ENCODE measurements at regions not wholly inside any gene's neighbourhood (a gene's known extent, or its start where the extent isn't known, plus 50 kb on each side); places are given as distances from the start of the nearest gene placed in this dataset.

- Histone ChIP-seq H3K9me2 (replicated peaks; ENCODE audit: control insufficient read depth, low read length) (no peaks in the 10 kb centered on the region), H3K4me2 (ENCODE audit: low read length) (no peak overlapping the region)
- no peak for TF ChIP-seq CTCF (IDR thresholded peaks at IDR 0.05; ENCODE audit: low read depth, low read length, poor library complexity, severe bottlenecking)
- no peak for TF ChIP-seq EZH2phosphoT487 (IDR thresholded peaks at IDR 0.05; ENCODE audit: borderline replicate concordance, low read length)
Observed at GRCh38 chr3:194977356-194977755, 291.7 kb downstream of the FAM43A start.

GRCh38 chr3:194979173-194979572 lies 291.8 kb downstream of the XXYLT1 start:
- H3F3A ChIP-seq (ENCODE audit: control insufficient read depth, insufficient read depth), result no peaks in the 10 kb centered on the region
- TF ChIP-seq EZH2phosphoT487 (IDR thresholded peaks at IDR 0.05; ENCODE audit: borderline replicate concordance, low read length), result no peak
- TF ChIP-seq CTCF (IDR thresholded peaks at IDR 0.05; ENCODE audit: low read depth, low read length, poor library complexity, severe bottlenecking), result no peak
- H4K20me1 ChIP-seq (ENCODE audit: control insufficient read depth, insufficient read depth, low read depth, low read length), result no peaks in the 10 kb centered on the region
- peaks cover 29% of the 10 kb centered on the region for H3K27me3 ChIP-seq (ENCODE audit: control insufficient read depth, low read length)
- H3K27ac ChIP-seq (ENCODE audit: low read depth, low read length), result no peak overlapping the region
- H3K4me3 ChIP-seq (ENCODE audit: low read length), result no peak overlapping the region
- no peaks in the 10 kb centered on the region for H3K36me3 ChIP-seq (ENCODE audit: control insufficient read depth, low read length)
- H3K79me2 ChIP-seq (ENCODE audit: control insufficient read depth, low read length), result no peaks in the 10 kb centered on the region
- no peaks in the 10 kb centered on the region for H3K9me2 ChIP-seq (replicated peaks; ENCODE audit: control insufficient read depth, low read length)
- H3K4me1 ChIP-seq (ENCODE audit: control insufficient read depth, low read length), result peaks cover 11% of the 10 kb centered on the region
- no peaks in the 10 kb centered on the region for H3K9me3 ChIP-seq (ENCODE audit: control insufficient read depth, insufficient read depth, low read length)
- no peak overlapping the region for H3K4me2 ChIP-seq (ENCODE audit: low read length)

More at GRCh38 chr3:194977356-194977755, 291.7 kb downstream of the FAM43A start:
- Histone ChIP-seq H3K4me3 (ENCODE audit: low read length) (no peak overlapping the region), H3F3A (ENCODE audit: control insufficient read depth, insufficient read depth) (no peaks in the 10 kb centered on the region), H3K9me3 (ENCODE audit: control insufficient read depth, insufficient read depth, low read length) (no peaks in the 10 kb centered on the region), H4K20me1 (ENCODE audit: control insufficient read depth, insufficient read depth, low read depth, low read length) (no peaks in the 10 kb centered on the region), H3K27me3 (ENCODE audit: control insufficient read depth, low read length) (peaks cover 34% of the 10 kb centered on the region), H3K79me2 (ENCODE audit: control insufficient read depth, low read length) (no peaks in the 10 kb centered on the region), H3K4me1 (ENCODE audit: control insufficient read depth, low read length) (peaks cover 11% of the 10 kb centered on the region), H3K27ac (ENCODE audit: low read depth, low read length) (no peak overlapping the region), H3K36me3 (ENCODE audit: control insufficient read depth, low read length) (no peaks in the 10 kb centered on the region)

DNA sequence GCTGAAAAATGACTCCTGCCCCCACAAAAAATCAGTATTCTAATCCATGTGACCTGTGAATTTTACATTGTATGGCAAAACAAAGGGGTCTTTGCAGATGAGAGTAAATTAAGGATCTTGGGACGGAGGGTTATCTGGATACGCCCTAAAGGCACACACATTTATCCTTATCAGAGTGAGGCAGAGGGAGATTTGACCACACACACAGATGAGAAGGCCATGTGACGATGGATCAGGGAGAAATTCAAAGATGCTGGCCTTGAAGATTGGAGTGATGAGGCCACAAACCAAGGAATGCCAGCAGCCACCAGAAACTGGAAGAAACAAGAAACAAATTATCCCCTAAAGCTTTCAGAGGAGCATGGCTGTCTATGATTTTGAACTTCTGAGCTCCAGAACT lies 288.5 kb downstream of the XXYLT1 start:
- Histone ChIP-seq H3K79me2 (ENCODE audit: control insufficient read depth, low read length) (no peaks in the 10 kb centered on the region), H3K4me2 (ENCODE audit: low read length) (no peak overlapping the region), H3K4me3 (ENCODE audit: low read length) (no peak overlapping the region), H3K27me3 (ENCODE audit: control insufficient read depth, low read length) (peaks cover 18% of the 10 kb centered on the region), H3K9me3 (ENCODE audit: control insufficient read depth, insufficient read depth, low read length) (no peaks in the 10 kb centered on the region), H3F3A (ENCODE audit: control insufficient read depth, insufficient read depth) (no peaks in the 10 kb centered on the region), H3K36me3 (ENCODE audit: control insufficient read depth, low read length) (no peaks in the 10 kb centered on the region), H3K9me2 (replicated peaks; ENCODE audit: control insufficient read depth, low read length) (no peaks in the 10 kb centered on the region), H3K27ac (ENCODE audit: low read depth, low read length) (no peak overlapping the region), H4K20me1 (ENCODE audit: control insufficient read depth, insufficient read depth, low read depth, low read length) (no peaks in the 10 kb centered on the region), H3K4me1 (ENCODE audit: control insufficient read depth, low read length) (no peaks in the 10 kb centered on the region)
- no peak for TF ChIP-seq CTCF (IDR thresholded peaks at IDR 0.05; ENCODE audit: low read depth, low read length, poor library complexity, severe bottlenecking)
- no peak for TF ChIP-seq EZH2phosphoT487 (IDR thresholded peaks at IDR 0.05; ENCODE audit: borderline replicate concordance, low read length)

- no peaks in the 10 kb centered on the region for H3K9me3 ChIP-seq (ENCODE audit: control insufficient read depth, insufficient read depth, low read length)
- TF ChIP-seq CTCF (IDR thresholded peaks at IDR 0.05; ENCODE audit: low read depth, low read length, poor library complexity, severe bottlenecking) (no peak), EZH2phosphoT487 (IDR thresholded peaks at IDR 0.05; ENCODE audit: borderline replicate concordance, low read length) (no peak)
- no peak overlapping the region for H3K27ac ChIP-seq (ENCODE audit: low read depth, low read length)
- H3F3A ChIP-seq (ENCODE audit: control insufficient read depth, insufficient read depth), result no peaks in the 10 kb centered on the region
- no peak overlapping the region for H3K4me2 ChIP-seq (ENCODE audit: low read length)
- no peaks in the 10 kb centered on the region for H3K4me1 ChIP-seq (ENCODE audit: control insufficient read depth, low read length)
- H3K4me3 ChIP-seq (ENCODE audit: low read length), result no peak overlapping the region
- H3K36me3 ChIP-seq (ENCODE audit: control insufficient read depth, low read length), result no peaks in the 10 kb centered on the region
- H4K20me1 ChIP-seq (ENCODE audit: control insufficient read depth, insufficient read depth, low read depth, low read length), result no peaks in the 10 kb centered on the region
- no peaks in the 10 kb centered on the region for H3K79me2 ChIP-seq (ENCODE audit: control insufficient read depth, low read length)
- no peaks in the 10 kb centered on the region for H3K9me2 ChIP-seq (replicated peaks; ENCODE audit: control insufficient read depth, low read length)
- H3K27me3 ChIP-seq (ENCODE audit: control insufficient read depth, low read length), result peaks cover 17% of the 10 kb centered on the region
Observed at GRCh38 chr3:194983121-194983520, 287.8 kb downstream of the XXYLT1 start.

Data from DOHH2 (cell line).